ENCODE measurements at regions not wholly inside any gene's neighbourhood (a gene's known extent, or its start where the extent isn't known, plus 50 kb on each side); places are given as distances from the start of the nearest gene placed in this dataset.

GRCh38 chr1:55965981-55966461 lies 613.3 kb downstream of the PLPP3 start:
- DNase-seq (no peak), ATAC-seq (replicated peaks) (no peak)
- Mint-ChIP-seq H3K27ac (no peak overlapping the region), H3K4me3 (no peak overlapping the region), H3K9me3 (peaks cover 0 to 3% of the 10 kb centered on the region in 2 donors), H3K27me3 (peaks cover 0 to 23% of the 10 kb centered on the region in 2 donors), H3K36me3 (ENCODE audit: insufficient read depth) (no peaks in the 10 kb centered on the region), H3K4me1 (ENCODE audit: low read depth in 2 of 2) (no peaks in the 10 kb centered on the region)

- DNase-seq: no peak
- Mint-ChIP-seq H3K36me3 (ENCODE audit: insufficient read depth) (no peaks in the 10 kb centered on the region), H3K27ac (no peak overlapping the region), H3K27me3 (peaks cover 0 to 23% of the 10 kb centered on the region in 2 donors), H3K9me3 (peaks cover 0 to 3% of the 10 kb centered on the region in 2 donors), H3K4me1 (ENCODE audit: low read depth in 2 of 2) (no peaks in the 10 kb centered on the region), H3K4me3 (no peak overlapping the region)
- ATAC-seq (replicated peaks): no peak
Measured at GRCh38 chr1:55962472-55962871, 616.9 kb downstream of the PLPP3 start.

GRCh38 chr1:55959136-55959548 lies 620.2 kb downstream of the PLPP3 start:
- H3K36me3 Mint-ChIP-seq (ENCODE audit: insufficient read depth): no peaks in the 10 kb centered on the region
- H3K27me3 Mint-ChIP-seq: peaks cover 0 to 8% of the 10 kb centered on the region in 2 donors
- no peaks in the 10 kb centered on the region for H3K4me1 Mint-ChIP-seq (ENCODE audit: low read depth in 2 of 2)
- H3K9me3 Mint-ChIP-seq: no peaks in the 10 kb centered on the region
- no peak overlapping the region for H3K27ac Mint-ChIP-seq
- H3K4me3 Mint-ChIP-seq: no peak overlapping the region
- ATAC-seq (replicated peaks) (no peak), DNase-seq (no peak)

GRCh38 chr1:55958498-55958897 lies 620.9 kb downstream of the PLPP3 start:
- Mint-ChIP-seq H3K4me3 (no peak overlapping the region), H3K36me3 (ENCODE audit: insufficient read depth) (no peaks in the 10 kb centered on the region), H3K4me1 (ENCODE audit: low read depth in 2 of 2) (no peaks in the 10 kb centered on the region), H3K27me3 (peaks cover 0 to 8% of the 10 kb centered on the region in 2 donors), H3K9me3 (no peaks in the 10 kb centered on the region), H3K27ac (no peak overlapping the region)
- no peak for DNase-seq
- ATAC-seq (replicated peaks): no peak

- ATAC-seq (replicated peaks) (no peak), DNase-seq (no peak)
- no peaks in the 10 kb centered on the region for H3K4me1 Mint-ChIP-seq (ENCODE audit: low read depth in 2 of 2)
- no peaks in the 10 kb centered on the region for H3K36me3 Mint-ChIP-seq (ENCODE audit: insufficient read depth)
- no peaks in the 10 kb centered on the region for H3K9me3 Mint-ChIP-seq
- H3K27me3 Mint-ChIP-seq: peaks cover 0 to 8% of the 10 kb centered on the region in 2 donors
- no peak overlapping the region for H3K27ac Mint-ChIP-seq
- H3K4me3 Mint-ChIP-seq: no peak overlapping the region
Measured at GRCh38 chr1:55957276-55957675, 622.1 kb downstream of the PLPP3 start.

- no peaks in the 10 kb centered on the region for H3K36me3 Mint-ChIP-seq (ENCODE audit: insufficient read depth)
- H3K4me3 Mint-ChIP-seq: no peak overlapping the region
- DNase-seq (no peak), ATAC-seq (replicated peaks) (no peak)
- H3K9me3 Mint-ChIP-seq: no peaks in the 10 kb centered on the region
- no peaks in the 10 kb centered on the region for H3K27me3 Mint-ChIP-seq
- no peak overlapping the region for H3K27ac Mint-ChIP-seq
- H3K4me1 Mint-ChIP-seq (ENCODE audit: low read depth in 2 of 2): no peaks in the 10 kb centered on the region
Measured at GRCh38 chr1:55955016-55955621, 624.2 kb downstream of the PLPP3 start.

- Mint-ChIP-seq H3K36me3 (ENCODE audit: insufficient read depth) (no peaks in the 10 kb centered on the region), H3K27ac (no peak overlapping the region), H3K9me3 (no peaks in the 10 kb centered on the region), H3K4me3 (no peak overlapping the region), H3K4me1 (ENCODE audit: low read depth in 2 of 2) (no peaks in the 10 kb centered on the region), H3K27me3 (peaks cover 0 to 15% of the 10 kb centered on the region in 2 donors)
- ATAC-seq (replicated peaks) (no peak), DNase-seq (no peak)
Measured at GRCh38 chr1:55951291-55951690, 628.1 kb downstream of the PLPP3 start.

- peaks cover 0 to 15% of the 10 kb centered on the region in 2 donors for H3K27me3 Mint-ChIP-seq
- ATAC-seq (replicated peaks) (no peak), DNase-seq (no peak)
- no peak overlapping the region for H3K27ac Mint-ChIP-seq
- no peaks in the 10 kb centered on the region for H3K9me3 Mint-ChIP-seq
- no peaks in the 10 kb centered on the region for H3K4me1 Mint-ChIP-seq (ENCODE audit: low read depth in 2 of 2)
- no peak overlapping the region for H3K4me3 Mint-ChIP-seq
- H3K36me3 Mint-ChIP-seq (ENCODE audit: insufficient read depth): no peaks in the 10 kb centered on the region
Measured at GRCh38 chr1:55947446-55947845, 631.9 kb downstream of the PLPP3 start.

- Mint-ChIP-seq H3K4me3 (no peak overlapping the region), H3K27ac (no peak overlapping the region), H3K27me3 (peaks cover 0 to 11% of the 10 kb centered on the region in 2 donors), H3K9me3 (no peaks in the 10 kb centered on the region), H3K36me3 (ENCODE audit: insufficient read depth) (no peaks in the 10 kb centered on the region), H3K4me1 (ENCODE audit: low read depth in 2 of 2) (no peaks in the 10 kb centered on the region)
- DNase-seq: no peak
- no peak for ATAC-seq (replicated peaks)
Measured at GRCh38 chr1:55943721-55944435, 635.5 kb downstream of the PLPP3 start.

GRCh38 chr1:55943012-55943411 lies 636.4 kb downstream of the PLPP3 start:
- Mint-ChIP-seq H3K9me3 (no peaks in the 10 kb centered on the region), H3K4me1 (ENCODE audit: low read depth in 2 of 2) (no peaks in the 10 kb centered on the region), H3K4me3 (no peak overlapping the region), H3K27me3 (peaks cover 0 to 8% of the 10 kb centered on the region in 2 donors), H3K36me3 (ENCODE audit: insufficient read depth) (no peaks in the 10 kb centered on the region), H3K27ac (no peak overlapping the region)
- DNase-seq (no peak), ATAC-seq (replicated peaks) (no peak)

GRCh38 chr1:55939866-55940265 lies 639.5 kb downstream of the PLPP3 start:
- no peaks in the 10 kb centered on the region for H3K4me1 Mint-ChIP-seq (ENCODE audit: low read depth in 2 of 2)
- no peaks in the 10 kb centered on the region for H3K36me3 Mint-ChIP-seq (ENCODE audit: insufficient read depth)
- no peaks in the 10 kb centered on the region for H3K27me3 Mint-ChIP-seq
- peaks cover 0 to under 1% of the 10 kb centered on the region in 2 donors for H3K9me3 Mint-ChIP-seq
- ATAC-seq (replicated peaks) (no peak), DNase-seq (no peak)
- H3K4me3 Mint-ChIP-seq: no peak overlapping the region
- no peak overlapping the region for H3K27ac Mint-ChIP-seq

- peaks cover 0 to 5% of the 10 kb centered on the region in 2 donors for H3K9me3 Mint-ChIP-seq
- H3K4me1 Mint-ChIP-seq (ENCODE audit: low read depth in 2 of 2): no peaks in the 10 kb centered on the region
- H3K36me3 Mint-ChIP-seq (ENCODE audit: insufficient read depth): no peaks in the 10 kb centered on the region
- no peak overlapping the region for H3K4me3 Mint-ChIP-seq
- DNase-seq (no peak), ATAC-seq (replicated peaks) (no peak)
- no peak overlapping the region for H3K27ac Mint-ChIP-seq
- H3K27me3 Mint-ChIP-seq: no peaks in the 10 kb centered on the region
Measured at GRCh38 chr1:55938861-55939260, 640.5 kb downstream of the PLPP3 start.

- Mint-ChIP-seq H3K9me3 (peaks cover 0 to 5% of the 10 kb centered on the region in 2 donors), H3K36me3 (ENCODE audit: insufficient read depth) (no peaks in the 10 kb centered on the region), H3K27me3 (no peaks in the 10 kb centered on the region), H3K4me3 (no peak overlapping the region), H3K27ac (no peak overlapping the region), H3K4me1 (ENCODE audit: low read depth in 2 of 2) (no peaks in the 10 kb centered on the region)
- DNase-seq: no peak
- ATAC-seq (replicated peaks): no peak
Measured at GRCh38 chr1:55938376-55938850, 641.0 kb downstream of the PLPP3 start.

GRCh38 chr1:55937840-55938375 lies 641.5 kb downstream of the PLPP3 start:
- H3K27ac Mint-ChIP-seq: no peak overlapping the region
- H3K4me3 Mint-ChIP-seq: no peak overlapping the region
- DNase-seq: no peak
- no peak for ATAC-seq (replicated peaks)
- H3K4me1 Mint-ChIP-seq (ENCODE audit: low read depth in 2 of 2): no peaks in the 10 kb centered on the region
- H3K36me3 Mint-ChIP-seq (ENCODE audit: insufficient read depth): no peaks in the 10 kb centered on the region
- H3K27me3 Mint-ChIP-seq: no peaks in the 10 kb centered on the region
- peaks cover 0 to 5% of the 10 kb centered on the region in 2 donors for H3K9me3 Mint-ChIP-seq

Data from effector memory CD8-positive, alpha-beta T cell (primary cell).